Suprapubic skin (tissue), 3 donors: ENCODE measurements at regions not wholly inside any gene's neighbourhood (a gene's known extent, or its start where the extent isn't known, plus 50 kb on each side); places are given as distances from the start of the nearest gene placed in this dataset.

Experiments
- POLR2A ChIP-seq, 2 donors: fragments of 450-650 bp; IDR thresholded peaks; one replicate each; pipeline ENCODE4 v1.6.1; 2017; ENCODE audit warnings: antibody characterized with exemption in 2 of 2, mild to moderate bottlenecking in 2 of 2, moderate library complexity in 2 of 2
- TF ChIP-seq, protein P1 (sequence below), 2 donors: fragments of 200-600 bp in 1 of 2; fragments of 450-650 bp in 1 of 2; sonication (generic) in 1 of 2; IDR thresholded peaks; one replicate each; pipeline ENCODE4 v1.5.1; 2016 to 2019; ENCODE audit warnings: antibody characterized with exemption in 2 of 2, mild to moderate bottlenecking in 1 of 2, moderate library complexity in 1 of 2

DNA sequence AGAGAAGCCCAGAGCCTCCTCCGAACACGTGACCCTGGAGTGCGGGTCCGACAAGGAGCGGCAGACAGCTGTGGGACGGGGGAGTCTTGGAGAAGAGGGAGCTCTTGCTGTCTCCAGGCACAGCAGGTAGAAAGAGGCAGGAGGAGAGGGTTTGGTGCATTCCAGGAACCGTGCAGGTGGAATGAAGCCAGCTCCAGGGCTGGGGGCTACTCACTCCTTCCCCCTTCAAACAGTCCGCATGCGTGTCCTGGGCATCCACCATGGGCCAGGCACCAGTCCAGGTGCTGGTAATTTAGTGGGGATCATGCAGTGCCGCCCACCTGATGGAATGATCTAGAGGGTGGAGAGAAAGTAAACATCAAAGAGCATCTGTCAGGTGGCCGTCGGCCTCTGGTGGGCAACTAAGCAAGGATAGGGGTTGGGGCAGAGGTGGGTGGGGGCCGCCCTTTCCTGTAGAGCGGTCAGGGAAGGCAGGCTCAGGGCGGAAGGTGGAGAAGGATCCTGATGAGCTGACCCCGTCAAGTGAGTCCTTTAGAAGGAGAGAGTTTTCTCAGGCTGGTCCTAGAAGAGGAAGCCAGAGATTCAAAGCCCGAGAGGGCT, 850.0 kb downstream of the TBC1D22A start:
- TF ChIP-seq, protein P1, sequence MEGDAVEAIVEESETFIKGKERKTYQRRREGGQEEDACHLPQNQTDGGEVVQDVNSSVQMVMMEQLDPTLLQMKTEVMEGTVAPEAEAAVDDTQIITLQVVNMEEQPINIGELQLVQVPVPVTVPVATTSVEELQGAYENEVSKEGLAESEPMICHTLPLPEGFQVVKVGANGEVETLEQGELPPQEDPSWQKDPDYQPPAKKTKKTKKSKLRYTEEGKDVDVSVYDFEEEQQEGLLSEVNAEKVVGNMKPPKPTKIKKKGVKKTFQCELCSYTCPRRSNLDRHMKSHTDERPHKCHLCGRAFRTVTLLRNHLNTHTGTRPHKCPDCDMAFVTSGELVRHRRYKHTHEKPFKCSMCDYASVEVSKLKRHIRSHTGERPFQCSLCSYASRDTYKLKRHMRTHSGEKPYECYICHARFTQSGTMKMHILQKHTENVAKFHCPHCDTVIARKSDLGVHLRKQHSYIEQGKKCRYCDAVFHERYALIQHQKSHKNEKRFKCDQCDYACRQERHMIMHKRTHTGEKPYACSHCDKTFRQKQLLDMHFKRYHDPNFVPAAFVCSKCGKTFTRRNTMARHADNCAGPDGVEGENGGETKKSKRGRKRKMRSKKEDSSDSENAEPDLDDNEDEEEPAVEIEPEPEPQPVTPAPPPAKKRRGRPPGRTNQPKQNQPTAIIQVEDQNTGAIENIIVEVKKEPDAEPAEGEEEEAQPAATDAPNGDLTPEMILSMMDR (IDR thresholded peaks at IDR 0.05), result no peak
- no peak for TF ChIP-seq POLR2A (IDR thresholded peaks at IDR 0.05)
